H9 (cell line): ENCODE measurements at regions not wholly inside any gene's neighbourhood (a gene's known extent, or its start where the extent isn't known, plus 50 kb on each side); places are given as distances from the start of the nearest gene placed in this dataset.

ENCODE experiments used
- DNase-seq: peaks from one replicate; pipeline ENCODE4 v3.0.0-alpha.2; 2017
- H2AFZ ChIP-seq: one replicate; pipeline ENCODE4 v1.6.1; 2013; ENCODE audit warnings: mild to moderate bottlenecking, low read length, control low read depth, moderate library complexity
- H2AK5ac ChIP-seq: 2 replicates; pipeline ENCODE4 v1.6.1; 2013; ENCODE audit warnings: low read length, control low read depth, mixed read lengths; ENCODE audit not compliant: insufficient read length
- H2BK120ac ChIP-seq: one replicate; pipeline ENCODE4 v1.6.1; 2013; ENCODE audit warnings: low read depth, mild to moderate bottlenecking, low read length, control low read depth, inconsistent platforms; ENCODE audit not compliant: poor library complexity, severe bottlenecking
- H2BK12ac ChIP-seq: 2 replicates; pipeline ENCODE4 v1.6.1; 2013; ENCODE audit warnings: low read length, control low read depth, mixed read lengths, low read depth; ENCODE audit not compliant: insufficient read length
- H2BK15ac ChIP-seq: 2 replicates; pipeline ENCODE4 v1.6.1; 2013; ENCODE audit warnings: low read depth, low read length, control low read depth
- H2BK20ac ChIP-seq: one replicate; pipeline ENCODE4 v1.6.1; 2013; ENCODE audit warnings: low read depth, mild to moderate bottlenecking, low read length, control low read depth, inconsistent platforms; ENCODE audit not compliant: poor library complexity, severe bottlenecking
- H2BK5ac ChIP-seq: 2 replicates; pipeline ENCODE4 v1.6.1; 2013; ENCODE audit warnings: low read length, control low read depth, mixed read lengths; ENCODE audit not compliant: insufficient read length
- H3K14ac ChIP-seq: 2 replicates; pipeline ENCODE4 v1.6.1; 2013; ENCODE audit warnings: low read length, control low read depth; ENCODE audit not compliant: insufficient read depth
- H3K18ac ChIP-seq: 2 replicates; pipeline ENCODE4 v1.6.1; 2013; ENCODE audit warnings: low read depth, mild to moderate bottlenecking, mixed read lengths, low read length, control low read depth; ENCODE audit not compliant: insufficient read length
- H3K23ac ChIP-seq: 2 replicates; pipeline ENCODE4 v1.6.1; 2013; ENCODE audit warnings: low read length, control low read depth, mixed read lengths, low read depth; ENCODE audit not compliant: insufficient read length
- H3K23me2 ChIP-seq: 2 replicates; pipeline ENCODE4 v1.6.1; 2013; ENCODE audit warnings: low read depth, mild to moderate bottlenecking, mixed read lengths, low read length, control low read depth; ENCODE audit not compliant: insufficient read length, poor library complexity, severe bottlenecking
- H3K27ac ChIP-seq: 2 replicates; pipeline ENCODE4 v1.5.1; 2013; ENCODE audit warnings: low read length, control low read depth, mixed read lengths, low read depth; ENCODE audit not compliant: insufficient read length
- H3K27me3 ChIP-seq: 2 replicates; pipeline ENCODE4 v1.6.1; 2013; ENCODE audit warnings: low read length, control low read depth, inconsistent platforms; ENCODE audit not compliant: insufficient read depth
- H3K4ac ChIP-seq: 2 replicates; pipeline ENCODE4 v1.6.1; 2013; ENCODE audit warnings: low read depth, mild to moderate bottlenecking, control low read depth, inconsistent platforms, low read length, moderate library complexity
- H3K4me1 ChIP-seq: 2 replicates; pipeline ENCODE4 v1.6.1; 2013; ENCODE audit warnings: low read length, control low read depth, inconsistent platforms; ENCODE audit not compliant: insufficient read depth
- H3K4me2 ChIP-seq: 2 replicates; pipeline ENCODE4 v1.6.1; 2013; ENCODE audit warnings: low read length, control low read depth, mixed read lengths; ENCODE audit not compliant: insufficient read length, insufficient read depth
- H3K56ac ChIP-seq: 2 replicates; pipeline ENCODE4 v1.6.1; 2013; ENCODE audit warnings: low read depth, mild to moderate bottlenecking, mixed read lengths, low read length, control low read depth; ENCODE audit not compliant: insufficient read length
- H3K79me1 ChIP-seq: 2 replicates; pipeline ENCODE4 v1.6.1; 2013; ENCODE audit warnings: low read depth, mild to moderate bottlenecking, moderate library complexity, low read length, control low read depth, inconsistent platforms; ENCODE audit not compliant: insufficient read depth, poor library complexity, severe bottlenecking
- H3K79me2 ChIP-seq: 2 replicates; pipeline ENCODE4 v1.6.1; 2013; ENCODE audit warnings: low read length, control low read depth, inconsistent platforms; ENCODE audit not compliant: insufficient read depth
- H3K9ac ChIP-seq: 2 replicates; pipeline ENCODE4 v1.6.1; 2013; ENCODE audit warnings: low read length, control low read depth, mixed read lengths; ENCODE audit not compliant: insufficient read length; ENCODE audit errors: extremely low read depth
- H3K9me3 ChIP-seq: one replicate; pipeline ENCODE4 v1.6.1; 2013; ENCODE audit warnings: low read depth, low read length, inconsistent platforms; ENCODE audit not compliant: control insufficient read depth
- H3T11ph ChIP-seq: one replicate; pipeline ENCODE4 v1.6.1; 2013; ENCODE audit warnings: mild to moderate bottlenecking, low read length, control low read depth, inconsistent platforms
- H4K20me1 ChIP-seq: one replicate; pipeline ENCODE4 v1.6.1; 2013; ENCODE audit not compliant: control insufficient read depth, insufficient read length, insufficient read depth
- H4K5ac ChIP-seq: 2 replicates; pipeline ENCODE4 v1.6.1; 2013; ENCODE audit warnings: low read depth, mild to moderate bottlenecking, mixed read lengths, low read length, control low read depth; ENCODE audit not compliant: insufficient read length
- H4K8ac ChIP-seq: replicated peaks from 2 replicates; pipeline ENCODE4 v1.6.1; 2013; ENCODE audit warnings: low read length, control low read depth, mixed read lengths, low read depth; ENCODE audit not compliant: insufficient read length
- H4K91ac ChIP-seq: 2 replicates; pipeline ENCODE4 v1.6.1; 2013; ENCODE audit warnings: low read depth, mild to moderate bottlenecking, moderate library complexity, mixed read lengths, low read length, control low read depth; ENCODE audit not compliant: insufficient read length
- H3K27ac Mint-ChIP-seq, 3 experiments: 2 replicates in 2 of 3; 3 replicates in 1 of 3; pipeline ENCODE4 v1.8.0; 2020 to 2021; ENCODE audit warnings: mixed read lengths in 3 of 3, mild to moderate bottlenecking in 1 of 3, moderate library complexity in 1 of 3
- H3K27me3 Mint-ChIP-seq: 2 replicates; pipeline ENCODE4 v1.8.0; 2021; ENCODE audit warnings: low read depth, mild to moderate bottlenecking, moderate library complexity, mixed read lengths
- H3K36me3 Mint-ChIP-seq, 3 experiments: 2 replicates in 2 of 3; 3 replicates in 1 of 3; pipeline ENCODE4 v1.8.0; 2020 to 2021; ENCODE audit warnings: low read depth in 3 of 3, mixed read lengths in 3 of 3; ENCODE audit not compliant: insufficient read depth in 1 of 3
- H3K4me1 Mint-ChIP-seq, 2 experiments: 2 replicates each; pipeline ENCODE4 v1.8.0; 2020; ENCODE audit warnings: mixed read lengths in 2 of 2
- H3K4me3 Mint-ChIP-seq, 2 experiments: 2 replicates in 1 of 2; 3 replicates in 1 of 2; pipeline ENCODE4 v1.8.0; 2020 to 2021; ENCODE audit warnings: mild to moderate bottlenecking in 2 of 2, mixed read lengths in 2 of 2, moderate library complexity in 1 of 2
- H3K9me3 Mint-ChIP-seq, 2 experiments: 2 replicates in 1 of 2; 3 replicates in 1 of 2; pipeline ENCODE4 v1.8.0; 2020; ENCODE audit warnings: mild to moderate bottlenecking in 2 of 2, mixed read lengths in 2 of 2, moderate library complexity in 1 of 2
- TF ChIP-seq, protein P1 (sequence below): fragments of 200-600 bp; sonication (generic); conservative IDR thresholded peaks from 3 replicates; pipeline ENCODE4 v1.8.0; 2021; ENCODE audit warnings: antibody characterized with exemption, mild to moderate bottlenecking

GRCh38 chr2:176699644-176700043, 430.4 kb downstream of the MTX2 start:
- no peak overlapping the region for H3K27ac Mint-ChIP-seq
- Histone ChIP-seq H4K5ac (no peak overlapping the region), H2BK12ac (no peak overlapping the region), H3T11ph (no peak overlapping the region), H3K4me1 (no peaks in the 10 kb centered on the region), H2AFZ (no peak overlapping the region), H3K9ac (no peak overlapping the region), H2BK15ac (no peak overlapping the region), H3K4me2 (no peak overlapping the region), H3K23me2 (no peaks in the 10 kb centered on the region), H4K91ac (no peak overlapping the region), H2AK5ac (no peak overlapping the region), H2BK120ac (no peak overlapping the region), H3K56ac (no peak overlapping the region), H3K18ac (no peak overlapping the region), H3K27ac (no peak overlapping the region), H2BK5ac (no peak overlapping the region), H3K4ac (no peak overlapping the region), H3K9me3 (no peaks in the 10 kb centered on the region), H2BK20ac (no peak overlapping the region), H3K79me1 (no peaks in the 10 kb centered on the region), H3K79me2 (no peaks in the 10 kb centered on the region), H4K20me1 (no peaks in the 10 kb centered on the region), H3K23ac (no peak overlapping the region), H3K14ac (no peak overlapping the region), H3K27me3 (no peaks in the 10 kb centered on the region), H4K8ac (no peak overlapping the region)
- H3K4me1 Mint-ChIP-seq = peaks cover 0 to 3% of the 10 kb centered on the region in 2 experiments; a peak in 1 of 4 replicates
- no peaks in the 10 kb centered on the region for H3K36me3 Mint-ChIP-seq
- H3K4me3 Mint-ChIP-seq = no peak overlapping the region
- no peak for DNase-seq
- H3K9me3 Mint-ChIP-seq = no peaks in the 10 kb centered on the region
- TF ChIP-seq, protein P1, sequence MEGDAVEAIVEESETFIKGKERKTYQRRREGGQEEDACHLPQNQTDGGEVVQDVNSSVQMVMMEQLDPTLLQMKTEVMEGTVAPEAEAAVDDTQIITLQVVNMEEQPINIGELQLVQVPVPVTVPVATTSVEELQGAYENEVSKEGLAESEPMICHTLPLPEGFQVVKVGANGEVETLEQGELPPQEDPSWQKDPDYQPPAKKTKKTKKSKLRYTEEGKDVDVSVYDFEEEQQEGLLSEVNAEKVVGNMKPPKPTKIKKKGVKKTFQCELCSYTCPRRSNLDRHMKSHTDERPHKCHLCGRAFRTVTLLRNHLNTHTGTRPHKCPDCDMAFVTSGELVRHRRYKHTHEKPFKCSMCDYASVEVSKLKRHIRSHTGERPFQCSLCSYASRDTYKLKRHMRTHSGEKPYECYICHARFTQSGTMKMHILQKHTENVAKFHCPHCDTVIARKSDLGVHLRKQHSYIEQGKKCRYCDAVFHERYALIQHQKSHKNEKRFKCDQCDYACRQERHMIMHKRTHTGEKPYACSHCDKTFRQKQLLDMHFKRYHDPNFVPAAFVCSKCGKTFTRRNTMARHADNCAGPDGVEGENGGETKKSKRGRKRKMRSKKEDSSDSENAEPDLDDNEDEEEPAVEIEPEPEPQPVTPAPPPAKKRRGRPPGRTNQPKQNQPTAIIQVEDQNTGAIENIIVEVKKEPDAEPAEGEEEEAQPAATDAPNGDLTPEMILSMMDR = no peak
- no peaks in the 10 kb centered on the region for H3K27me3 Mint-ChIP-seq
